Stomach (tissue), 8 donors: ENCODE measurements at regions not wholly inside any gene's neighbourhood (a gene's known extent, or its start where the extent isn't known, plus 50 kb on each side); places are given as distances from the start of the nearest gene placed in this dataset.
A peak's percentile ranks its signal among the peaks of the same experiment; 100 is the strongest.

Experiments used
- DNase-seq, 2 donors: peaks; one replicate each; pipeline versions ENCODE4 v3.0.0 to v3.0.0-alpha.2; 2013 to 2019
- H3K27ac ChIP-seq, 5 donors: fragments of 200-600 bp in 4 of 5; sonication (generic) in 4 of 5; one replicate each; pipeline ENCODE4 v1.5.1; 2013 to 2019; ENCODE audit warnings: mild to moderate bottlenecking in 1 of 5, moderate library complexity in 1 of 5
- H3K27me3 ChIP-seq, 3 donors: fragments of 200-600 bp; sonication (generic); one replicate each; pipeline ENCODE4 v1.5.1; 2017 to 2019; ENCODE audit warnings: mixed run types in 1 of 3
- H3K36me3 ChIP-seq, 4 donors: fragments of 200-600 bp; sonication (generic); 1 replicate in 3 of 4; 2 replicates in 1 of 4; pipeline ENCODE4 v1.5.1; 2016 to 2019
- H3K4me1 ChIP-seq, 4 donors: fragments of 200-600 bp; sonication (generic); one replicate each; pipeline ENCODE4 v1.5.1; 2016 to 2019
- H3K4me3 ChIP-seq, 4 donors: fragments of 200-600 bp; sonication (generic) in 3 of 4; one replicate each; pipeline ENCODE4 v1.5.1; 2016 to 2019; ENCODE audit warnings: mild to moderate bottlenecking in 1 of 4
- H3K9me3 ChIP-seq, 4 donors: fragments of 200-600 bp; sonication (generic); one replicate each; pipeline ENCODE4 v1.5.1; 2016 to 2019
- CTCF ChIP-seq, 7 experiments: fragments of 450-650 bp in 4 of 7; fragments of 200-600 bp in 3 of 7; sonication (generic) in 3 of 7; IDR thresholded peaks; one replicate each; pipeline ENCODE4 v1.5.1; 2016 to 2019; ENCODE audit warnings: antibody characterized with exemption in 7 of 7, control low read depth in 2 of 7, mild to moderate bottlenecking in 1 of 7
- EP300 ChIP-seq: sonication (generic); formaldehyde crosslinking; IDR thresholded peaks from one replicate; pipeline ENCODE4 v1.6.1; 2017; ENCODE audit warnings: antibody characterized with exemption
- POLR2A ChIP-seq, 4 donors: fragments of 450-650 bp; IDR thresholded peaks; one replicate each; pipeline ENCODE4 v1.6.1; 2016; ENCODE audit warnings: antibody characterized with exemption in 4 of 4, control low read depth in 2 of 4, mild to moderate bottlenecking in 1 of 4, moderate library complexity in 1 of 4
- POLR2AphosphoS5 ChIP-seq, 3 donors: sonication (generic); formaldehyde crosslinking; IDR thresholded peaks; one replicate each; pipeline ENCODE4 v1.6.1; 2016; ENCODE audit warnings: antibody characterized with exemption in 3 of 3
- whole genome bisulfite sequencing, 5 donors: extraction: QIAGEN DNeasy Blood & Tissue Kit in 3 of 5; methylation state at CpG; one replicate each; pipeline versions ENCODE4 v1.1.5 to v1.1.7; 2013 to 2018; 5-methylcytosine and 5-hydroxymethylcytosine counted together
- intact Hi-C: fragments of 100-400 bp; cut with DNase I; formaldehyde crosslinking; loops from one replicate; pipeline ENCODE4 v1.15.1; 2023; ENCODE audit warnings: low total_unique reads
- donor health status: healthy with polysubstance abuse.
- donor health status: Bipolar disorder and iron deficiency.
- donor health status: healthy.

- intact Hi-C loops, result no loop called here
- H3K36me3 ChIP-seq, result no peaks in the 10 kb centered on the region
- H3K27ac ChIP-seq, result peak overlapping the region in 1 of 5 donors; percentile 68
- TF ChIP-seq EP300 (no peak), POLR2AphosphoS5 (IDR thresholded peaks at IDR 0.05) (no peak), POLR2A (IDR thresholded peaks at IDR 0.05) (no peak), CTCF (IDR thresholded peaks at IDR 0.05) (no peak)
- peaks cover 0 to 6% (median 3%) of the 10 kb centered on the region in 4 donors for H3K4me1 ChIP-seq
- H3K9me3 ChIP-seq, result no peaks in the 10 kb centered on the region
- H3K27me3 ChIP-seq, result no peaks in the 10 kb centered on the region
- DNase-seq, result no peak
- WGBS, 5 donors, result 84 to 92% (median 88%) methylated on average over 3 of the region's 3 CpGs
- no peak overlapping the region for H3K4me3 ChIP-seq
These were observed 175.1 kb downstream of the SCP2D1 start for GRCh38 chr20:18988701-18989100.

GRCh38 chr20:18989736-18990474, 176.3 kb downstream of the SCP2D1 start:
- Histone ChIP-seq H3K4me3 (no peak overlapping the region), H3K36me3 (no peaks in the 10 kb centered on the region), H3K4me1 (no peaks in the 10 kb centered on the region), H3K9me3 (no peaks in the 10 kb centered on the region), H3K27ac (peak overlapping the region in 4 of 5 donors; percentile 44 to 68 (median 49)), H3K27me3 (no peaks in the 10 kb centered on the region)
- peak in 1 of 2 donors; percentile 80 for DNase-seq
- TF ChIP-seq CTCF (IDR thresholded peaks at IDR 0.05), result no peak
- TF ChIP-seq EP300, result no peak
- no peak for TF ChIP-seq POLR2A (IDR thresholded peaks at IDR 0.05)
- TF ChIP-seq POLR2AphosphoS5 (IDR thresholded peaks at IDR 0.05), result peak in 2 of 3 donors; percentile 11 to 22
- intact Hi-C loops, result no loop called here
- 58 to 76% (median 73%) methylated on average over 7 to 10 of the region's 10 CpGs for WGBS, 5 donors

- Histone ChIP-seq H3K27ac (peak overlapping the region in 1 of 5 donors; percentile 68), H3K27me3 (no peaks in the 10 kb centered on the region), H3K4me1 (no peaks in the 10 kb centered on the region), H3K36me3 (no peaks in the 10 kb centered on the region), H3K9me3 (no peaks in the 10 kb centered on the region), H3K4me3 (no peak overlapping the region)
- TF ChIP-seq POLR2AphosphoS5 (IDR thresholded peaks at IDR 0.05) (no peak), POLR2A (IDR thresholded peaks at IDR 0.05) (no peak), EP300 (no peak), CTCF (IDR thresholded peaks at IDR 0.05) (no peak)
- intact Hi-C loops, result no loop called here
- WGBS, 5 donors, result 80 to 90% (median 86%) methylated on average over 2 of the region's 2 CpGs
- no peak for DNase-seq
These were observed 177.4 kb downstream of the SCP2D1 start for GRCh38 chr20:18991012-18991411.

GRCh38 chr20:18992418-18992817, 178.8 kb downstream of the SCP2D1 start:
- 25 to 57% (median 36%) methylated on average over 1 of the region's 1 CpG for WGBS, 5 donors
- TF ChIP-seq POLR2AphosphoS5 (IDR thresholded peaks at IDR 0.05), result no peak
- no peak for TF ChIP-seq EP300
- no peak for TF ChIP-seq CTCF (IDR thresholded peaks at IDR 0.05)
- no peak for TF ChIP-seq POLR2A (IDR thresholded peaks at IDR 0.05)
- no peak overlapping the region for H3K4me3 ChIP-seq
- no peak overlapping the region for H3K27ac ChIP-seq
- DNase-seq, result no peak
- H3K27me3 ChIP-seq, result no peaks in the 10 kb centered on the region
- no peaks in the 10 kb centered on the region for H3K9me3 ChIP-seq
- no peaks in the 10 kb centered on the region for H3K4me1 ChIP-seq
- intact Hi-C loops, result no loop called here
- no peaks in the 10 kb centered on the region for H3K36me3 ChIP-seq
